AG10803 (cell line): ENCODE measurements at regions not wholly inside any gene's neighbourhood (a gene's known extent, or its start where the extent isn't known, plus 50 kb on each side); places are given as distances from the start of the nearest gene placed in this dataset.

Experiments
- DNase-seq: peaks from one replicate; pipeline ENCODE4 v3.0.0; 2010; ENCODE audit warnings: low read depth
- H3K4me3 ChIP-seq: 2 replicates; pipeline ENCODE4 v1.5.1; 2011; ENCODE audit warnings: mild to moderate bottlenecking, low read length, control low read depth
- CTCF ChIP-seq: conservative IDR thresholded peaks from 2 replicates; pipeline ENCODE4 v1.5.1; 2011; ENCODE audit warnings: mild to moderate bottlenecking, low read length, control low read depth, inconsistent platforms

- no peak overlapping the region for H3K4me3 ChIP-seq
- no peak for DNase-seq
- TF ChIP-seq CTCF = no peak
Observed at GRCh38 chr3:55368366-55368765, 118.7 kb downstream of the WNT5A start.

- peak; percentile 42 for DNase-seq
- no peak overlapping the region for H3K4me3 ChIP-seq
- TF ChIP-seq CTCF = no peak
Observed at GRCh38 chr3:55367384-55367783, 119.7 kb downstream of the WNT5A start.

GRCh38 chr3:55364421-55364820 is 122.7 kb downstream of the WNT5A start:
- H3K4me3 ChIP-seq = no peak overlapping the region
- TF ChIP-seq CTCF = no peak
- DNase-seq = peak; percentile 96

GRCh38 chr3:55362210-55362960 is 124.7 kb downstream of the WNT5A start:
- H3K4me3 ChIP-seq = no peak overlapping the region
- TF ChIP-seq CTCF = no peak
- peak; percentile 47 for DNase-seq

GRCh38 chr3:55357796-55358195 is 129.3 kb downstream of the WNT5A start:
- no peak overlapping the region for H3K4me3 ChIP-seq
- DNase-seq = no peak
- TF ChIP-seq CTCF = no peak

GRCh38 chr3:55352668-55353067 is 134.4 kb downstream of the WNT5A start:
- DNase-seq = no peak
- no peak for TF ChIP-seq CTCF
- H3K4me3 ChIP-seq = no peak overlapping the region

- TF ChIP-seq CTCF = no peak
- H3K4me3 ChIP-seq = no peak overlapping the region
- no peak for DNase-seq
Observed at GRCh38 chr3:55349851-55350250, 137.3 kb downstream of the WNT5A start.
